ENCODE measurements at regions not wholly inside any gene's neighbourhood (a gene's known extent, or its start where the extent isn't known, plus 50 kb on each side); places are given as distances from the start of the nearest gene placed in this dataset.

DNA sequence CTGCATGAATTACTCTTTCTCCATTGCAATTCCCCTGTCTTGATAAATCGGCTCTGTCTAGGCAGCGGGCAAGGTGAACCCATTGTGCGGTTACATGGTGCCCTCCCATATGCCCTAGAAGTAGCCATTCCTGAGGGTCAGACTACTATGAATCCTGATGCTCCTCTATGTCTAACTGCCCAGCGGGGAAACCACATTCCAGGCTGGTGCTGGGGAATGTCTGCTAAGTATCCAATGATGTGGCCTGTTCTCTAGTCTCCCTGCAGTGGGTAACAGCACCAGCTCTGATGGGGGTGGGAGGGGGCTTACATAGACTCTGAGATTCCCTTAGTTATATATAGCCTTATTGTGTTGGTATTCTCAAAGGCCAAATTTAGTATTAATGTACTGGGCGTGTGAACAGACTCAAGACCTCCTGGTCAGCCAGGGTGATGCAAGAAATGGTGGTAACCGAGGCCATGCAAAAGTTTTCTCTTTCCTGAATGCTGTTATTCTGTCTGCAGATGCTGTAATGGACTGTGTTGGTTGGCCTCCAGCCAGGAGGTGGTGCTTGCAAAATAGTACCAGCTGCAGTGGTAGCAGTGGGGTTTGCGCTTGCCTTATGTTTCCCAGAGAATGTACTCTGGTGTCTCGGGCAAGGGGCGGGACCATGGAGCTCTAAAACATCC lies 564.8 kb upstream of the SLITRK1 start:
- no peaks in the 10 kb centered on the region for H3K27me3 ChIP-seq
- TF ChIP-seq, protein P1, sequence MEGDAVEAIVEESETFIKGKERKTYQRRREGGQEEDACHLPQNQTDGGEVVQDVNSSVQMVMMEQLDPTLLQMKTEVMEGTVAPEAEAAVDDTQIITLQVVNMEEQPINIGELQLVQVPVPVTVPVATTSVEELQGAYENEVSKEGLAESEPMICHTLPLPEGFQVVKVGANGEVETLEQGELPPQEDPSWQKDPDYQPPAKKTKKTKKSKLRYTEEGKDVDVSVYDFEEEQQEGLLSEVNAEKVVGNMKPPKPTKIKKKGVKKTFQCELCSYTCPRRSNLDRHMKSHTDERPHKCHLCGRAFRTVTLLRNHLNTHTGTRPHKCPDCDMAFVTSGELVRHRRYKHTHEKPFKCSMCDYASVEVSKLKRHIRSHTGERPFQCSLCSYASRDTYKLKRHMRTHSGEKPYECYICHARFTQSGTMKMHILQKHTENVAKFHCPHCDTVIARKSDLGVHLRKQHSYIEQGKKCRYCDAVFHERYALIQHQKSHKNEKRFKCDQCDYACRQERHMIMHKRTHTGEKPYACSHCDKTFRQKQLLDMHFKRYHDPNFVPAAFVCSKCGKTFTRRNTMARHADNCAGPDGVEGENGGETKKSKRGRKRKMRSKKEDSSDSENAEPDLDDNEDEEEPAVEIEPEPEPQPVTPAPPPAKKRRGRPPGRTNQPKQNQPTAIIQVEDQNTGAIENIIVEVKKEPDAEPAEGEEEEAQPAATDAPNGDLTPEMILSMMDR (IDR thresholded peaks at IDR 0.05), result no peak
- TF ChIP-seq POLR2A (IDR thresholded peaks at IDR 0.05) (no peak), EP300 (IDR thresholded peaks at IDR 0.05) (no peak)
- DNase-seq (no peak), ATAC-seq (ENCODE audit: low FRiP score in 2 of 2) (peak in 1 of 2 donors; percentile 10)
- 79 to 90% methylated on average over 7 to 9 of the region's 9 CpGs for WGBS, 2 donors
- H3K36me3 ChIP-seq, result no peaks in the 10 kb centered on the region
- H3K4me3 ChIP-seq, result no peak overlapping the region
- H3K9me3 ChIP-seq, result no peaks in the 10 kb centered on the region
- H3K27ac ChIP-seq, result no peak overlapping the region
- H3K4me1 ChIP-seq, result no peaks in the 10 kb centered on the region

DNA sequence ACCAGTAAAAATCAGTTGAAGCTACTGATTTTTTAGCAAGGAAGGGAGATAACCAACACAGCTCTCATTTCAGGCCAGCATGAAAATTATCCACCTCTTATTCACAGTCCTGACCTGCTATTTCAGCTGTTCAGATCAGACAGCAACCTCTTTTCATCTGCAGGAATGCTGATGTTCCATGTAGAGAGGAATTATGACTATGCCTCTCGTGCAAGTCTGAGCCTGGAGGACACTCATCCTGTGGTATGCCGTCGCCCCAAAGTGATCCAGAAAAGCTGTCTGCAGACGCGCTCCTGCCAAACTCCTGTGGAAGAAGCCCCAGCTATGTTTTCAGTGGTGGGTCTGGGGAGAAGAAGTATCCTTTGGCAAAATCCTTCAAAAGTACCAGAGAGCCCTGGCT lies 563.5 kb upstream of the SLITRK1 start:
- DNase-seq (no peak), ATAC-seq (ENCODE audit: low FRiP score in 2 of 2) (no peak)
- Histone ChIP-seq H3K4me1 (no peaks in the 10 kb centered on the region), H3K27me3 (no peaks in the 10 kb centered on the region), H3K27ac (no peak overlapping the region), H3K9me3 (no peaks in the 10 kb centered on the region), H3K36me3 (no peaks in the 10 kb centered on the region), H3K4me3 (no peak overlapping the region)
- TF ChIP-seq EP300 (IDR thresholded peaks at IDR 0.05), result no peak
- no peak for TF ChIP-seq POLR2AphosphoS5 (IDR thresholded peaks at IDR 0.05)
- TF ChIP-seq, protein P1 (IDR thresholded peaks at IDR 0.05), result no peak
- TF ChIP-seq POLR2A (IDR thresholded peaks at IDR 0.05), result no peak
- 77 to 95% methylated on average over 5 of the region's 5 CpGs for WGBS, 2 donors

DNA sequence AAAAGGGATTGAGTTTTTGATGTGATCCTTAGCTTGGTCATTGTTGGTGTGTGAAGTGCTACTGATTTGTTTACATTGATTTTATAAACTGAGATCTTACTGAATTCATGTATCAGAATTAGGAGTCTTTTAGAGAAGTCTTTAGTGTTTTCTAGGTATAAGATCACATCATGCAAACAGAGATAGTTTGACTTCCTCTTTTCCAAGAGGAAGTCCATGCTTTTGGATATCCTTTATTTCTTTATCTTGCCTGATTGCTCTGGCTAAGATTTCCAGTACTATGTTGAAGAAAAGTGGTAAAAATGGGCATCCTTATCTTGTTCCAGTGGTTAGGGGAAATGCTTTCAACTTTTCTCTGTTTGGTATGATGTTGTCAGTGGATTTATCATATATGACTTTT lies 561.2 kb upstream of the SLITRK1 start:
- Histone ChIP-seq H3K27me3 (no peaks in the 10 kb centered on the region), H3K4me1 (no peaks in the 10 kb centered on the region), H3K9me3 (no peaks in the 10 kb centered on the region), H3K4me3 (no peak overlapping the region), H3K27ac (no peak overlapping the region), H3K36me3 (no peaks in the 10 kb centered on the region)
- DNase-seq (no peak), ATAC-seq (ENCODE audit: low FRiP score in 2 of 2) (no peak)
- TF ChIP-seq EP300 (IDR thresholded peaks at IDR 0.05) (no peak), POLR2A (IDR thresholded peaks at IDR 0.05) (no peak), POLR2AphosphoS5 (IDR thresholded peaks at IDR 0.05) (no peak)
- TF ChIP-seq, protein P1 (IDR thresholded peaks at IDR 0.05), result no peak

DNA sequence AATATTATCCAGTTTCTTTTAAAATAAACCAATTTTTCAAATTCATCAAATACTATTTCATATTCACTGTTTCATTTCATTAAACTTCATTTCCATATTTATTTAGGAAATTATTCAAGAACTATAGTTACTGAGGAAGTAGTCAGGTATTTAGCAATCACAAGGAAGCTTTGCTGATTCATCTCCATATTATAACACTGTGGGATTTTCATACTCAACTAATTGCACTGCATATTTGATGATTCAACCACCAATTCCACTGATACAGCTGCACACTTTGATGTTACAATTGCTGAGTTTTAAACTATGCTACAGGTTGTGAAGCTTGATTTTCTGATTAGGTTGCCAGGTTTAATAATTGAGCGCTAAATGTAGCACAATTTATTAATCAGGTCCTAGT lies 556.8 kb upstream of the SLITRK1 start:
- no peaks in the 10 kb centered on the region for H3K36me3 ChIP-seq
- WGBS, 2 donors, result 97 to 98% methylated on average over 1 of the region's 1 CpG

More for the DNA sequence above, 556.8 kb upstream of the SLITRK1 start:
- TF ChIP-seq EP300 (IDR thresholded peaks at IDR 0.05), result no peak
- no peak for TF ChIP-seq POLR2A (IDR thresholded peaks at IDR 0.05)
- TF ChIP-seq, protein P1 (IDR thresholded peaks at IDR 0.05), result no peak
- TF ChIP-seq POLR2AphosphoS5 (IDR thresholded peaks at IDR 0.05), result no peak
- Histone ChIP-seq H3K27ac (no peak overlapping the region), H3K9me3 (no peaks in the 10 kb centered on the region), H3K4me1 (no peaks in the 10 kb centered on the region), H3K4me3 (no peak overlapping the region), H3K27me3 (no peaks in the 10 kb centered on the region)
- ATAC-seq (ENCODE audit: low FRiP score in 2 of 2), result no peak
- no peak for DNase-seq

All from upper lobe of left lung (tissue), 6 donors.